GM19468 (cell line): ENCODE measurements at regions not wholly inside any gene's neighbourhood (a gene's known extent, or its start where the extent isn't known, plus 50 kb on each side); places are given as distances from the start of the nearest gene placed in this dataset.
"Not testable (repeated sequence)": the region's sequence is repeated elsewhere in the genome, so short reads cannot be mapped to it uniquely, and the experiment has no call there.

Experiments
- ATAC-seq: cut with Tn5 transposase; IDR thresholded peaks from one replicate; pipeline ENCODE4 v1.9.1; 2021; ENCODE audit warnings: mild to moderate bottlenecking, moderate library complexity, moderate number of reproducible peaks; ENCODE audit not compliant: unreplicated experiment; ENCODE audit errors: extremely low read depth

DNA sequence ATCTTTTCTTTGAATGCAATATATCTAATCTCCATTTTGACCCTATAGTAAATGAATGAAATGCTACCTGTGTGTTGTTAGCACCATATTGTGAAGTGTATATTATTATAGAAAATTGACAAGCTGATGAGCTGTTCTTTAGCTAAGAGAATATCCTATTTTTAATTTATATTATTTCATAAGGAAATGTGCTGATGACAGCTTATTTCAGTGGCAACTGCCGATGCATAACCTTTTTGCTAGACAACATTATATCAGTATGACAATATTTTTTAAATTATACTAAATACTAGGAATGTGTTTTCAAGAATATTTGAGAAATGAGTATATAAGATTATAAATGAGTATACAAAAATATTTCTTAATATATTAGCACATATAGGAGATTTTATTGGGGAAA lies 573.1 kb downstream of the ZNF608 start:
- no peak for ATAC-seq

DNA sequence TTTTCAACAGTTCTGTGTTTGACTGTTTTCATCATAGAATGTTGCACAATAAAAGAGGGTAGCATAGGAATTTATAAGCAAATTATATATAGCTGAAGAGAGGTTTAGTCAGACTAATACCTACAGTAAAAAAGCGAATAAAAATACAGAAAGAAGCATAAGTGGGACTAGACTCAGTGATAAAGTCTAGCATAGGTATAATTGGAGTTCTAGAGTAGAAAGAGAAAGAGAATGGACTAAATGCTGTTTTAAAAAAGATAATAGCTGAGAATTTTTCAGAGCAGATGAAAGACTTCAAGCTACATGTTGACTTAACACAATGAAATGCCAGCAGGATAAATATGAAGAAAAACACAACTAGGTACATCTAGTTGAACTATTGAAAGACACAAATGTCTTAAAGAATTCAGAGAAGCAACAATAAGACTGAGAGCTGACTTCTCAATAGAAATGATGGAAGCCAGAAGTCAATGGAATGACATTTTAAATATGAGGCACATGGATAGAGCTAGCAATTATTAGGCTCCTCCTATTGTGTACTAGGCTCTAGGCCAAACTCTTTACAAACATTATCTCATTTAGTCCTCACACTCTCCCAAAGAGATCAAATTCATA lies 573.9 kb downstream of the ZNF608 start:
- ATAC-seq: no peak

- ATAC-seq: not testable (repeated sequence)
Observed at GRCh38 chr5:124168093-124168492, 578.3 kb downstream of the ZNF608 start.

DNA sequence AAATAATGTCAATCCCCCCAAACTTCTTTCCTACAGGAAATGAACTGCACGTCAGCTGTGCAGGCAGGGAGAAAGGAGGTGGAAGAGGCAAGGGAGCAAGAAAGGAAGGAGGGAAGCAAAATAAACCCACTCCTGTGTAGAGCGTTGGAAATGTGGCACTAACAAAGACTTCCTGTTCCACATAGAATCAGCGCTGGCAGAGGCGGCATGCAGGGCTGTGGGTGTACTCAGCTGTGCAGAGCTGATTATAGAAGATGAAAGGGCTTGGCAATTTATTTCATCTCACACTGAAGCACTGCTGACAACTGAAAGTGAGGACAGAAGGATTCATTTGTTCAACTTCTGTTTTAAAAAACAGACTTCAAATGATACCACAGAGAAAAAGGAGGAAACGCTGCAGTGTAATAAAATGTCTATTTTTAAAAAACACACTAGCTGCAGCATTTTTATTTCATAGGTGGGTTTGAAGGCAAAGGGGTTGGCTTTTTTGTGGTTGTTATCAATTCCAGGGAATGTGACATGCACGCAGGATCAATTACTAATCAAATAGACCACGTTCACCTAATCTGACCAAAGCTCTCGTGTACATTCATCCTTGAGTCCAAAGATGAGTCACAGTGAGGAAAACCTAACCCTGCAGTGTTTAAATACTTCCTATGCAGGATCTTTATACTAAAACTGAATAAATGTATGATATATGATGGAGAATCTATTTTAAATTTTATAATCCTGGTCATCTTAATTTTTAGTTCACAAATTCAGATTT lies 583.5 kb downstream of the ZNF608 start:
- no peak for ATAC-seq

- ATAC-seq: no peak
Observed at GRCh38 chr5:124161266-124161665, 585.2 kb downstream of the ZNF608 start.

DNA sequence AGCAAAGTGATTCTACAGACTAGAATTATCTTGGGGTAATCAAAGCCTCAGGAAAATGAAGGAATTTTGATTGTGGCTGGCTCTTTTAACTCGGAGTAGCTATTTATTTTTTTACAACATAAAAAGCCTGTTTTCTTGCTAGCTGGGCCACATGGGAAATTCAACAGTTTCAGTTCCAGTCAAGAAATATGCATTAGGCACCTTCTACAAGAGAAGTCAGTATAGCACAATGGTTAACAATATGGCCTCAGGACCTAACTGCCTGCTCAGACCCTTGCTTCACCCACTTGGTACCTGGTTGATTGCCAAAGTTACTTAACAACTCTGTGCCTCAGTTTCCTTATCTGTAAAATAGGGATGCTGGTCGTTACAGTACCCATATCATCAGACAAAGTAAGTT lies 586.2 kb downstream of the ZNF608 start:
- no peak for ATAC-seq

DNA sequence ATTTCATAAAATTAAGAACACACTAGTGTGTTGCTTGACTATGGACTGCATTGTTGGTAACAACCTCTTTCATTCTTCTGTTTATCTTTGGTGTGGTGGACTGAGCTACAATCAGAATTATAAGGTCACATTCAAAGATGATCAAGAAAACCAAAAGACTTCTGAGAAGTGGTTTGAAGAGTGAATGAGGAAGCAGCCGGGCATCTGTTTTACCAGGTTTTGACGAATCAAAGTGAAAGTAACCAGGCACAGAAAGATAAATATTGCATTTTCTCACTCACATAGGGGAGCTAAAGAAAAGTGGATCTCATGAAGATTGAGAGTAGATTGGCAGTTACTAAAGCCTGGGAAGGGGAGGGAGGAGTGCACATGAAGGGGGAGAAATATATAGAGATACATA lies 589.1 kb downstream of the ZNF608 start:
- ATAC-seq: no peak

DNA sequence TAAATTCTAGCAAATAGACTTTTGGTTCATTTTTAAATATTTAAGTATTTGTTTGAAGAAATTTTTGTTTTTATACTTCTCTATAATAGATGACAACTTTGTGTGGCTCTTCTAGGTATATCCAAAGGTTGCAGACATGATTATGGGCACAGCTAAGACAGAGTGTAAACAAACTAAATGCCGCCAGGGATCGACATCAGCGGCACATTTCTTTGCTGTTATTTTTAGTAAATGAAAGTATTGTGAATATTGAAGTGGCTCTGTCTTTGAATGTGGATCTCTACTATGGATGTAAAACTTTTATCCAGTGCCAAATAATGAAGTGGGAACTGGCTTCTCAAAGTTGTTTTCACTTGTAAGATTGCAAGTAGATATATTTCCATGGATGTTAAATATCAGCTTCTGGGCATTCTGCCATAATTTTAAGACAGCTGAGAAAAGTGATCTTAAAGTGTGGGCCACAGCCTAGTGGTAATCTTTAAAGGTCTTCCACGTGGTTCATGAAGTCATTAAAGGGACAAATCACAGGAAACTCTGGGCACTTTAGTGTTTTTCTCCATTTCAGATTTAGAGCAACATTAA lies 589.9 kb downstream of the ZNF608 start:
- ATAC-seq: no peak

GRCh38 chr5:124154714-124155113 lies 591.7 kb downstream of the ZNF608 start:
- no peak for ATAC-seq

GRCh38 chr5:124153588-124153987 lies 592.9 kb downstream of the ZNF608 start:
- no peak for ATAC-seq

- no peak for ATAC-seq
Observed at GRCh38 chr5:124148574-124148973, 597.9 kb downstream of the ZNF608 start.

GRCh38 chr5:124140060-124140459 lies 606.4 kb downstream of the ZNF608 start:
- ATAC-seq: no peak

- ATAC-seq: no peak
Observed at GRCh38 chr5:124139477-124139876, 607.0 kb downstream of the ZNF608 start.

DNA sequence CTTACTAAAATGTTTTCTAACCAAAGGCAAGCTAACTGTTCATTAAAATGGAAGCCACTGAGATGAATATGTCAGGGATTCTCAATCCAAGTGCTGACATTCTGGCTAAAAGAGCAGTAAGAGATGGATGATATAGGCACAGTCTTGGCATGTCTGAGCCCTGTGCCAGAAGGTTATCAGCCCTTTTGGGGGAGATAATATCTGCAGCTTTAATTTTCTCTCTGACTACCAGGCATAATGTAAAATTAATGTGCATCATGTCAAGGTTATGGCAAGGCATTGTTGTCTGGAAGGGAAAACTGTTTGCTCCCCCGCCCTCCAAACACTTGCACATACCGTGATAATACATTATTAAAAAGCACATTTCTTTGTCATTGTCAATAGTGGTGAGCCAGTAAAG lies 609.8 kb downstream of the ZNF608 start:
- no peak for ATAC-seq

DNA sequence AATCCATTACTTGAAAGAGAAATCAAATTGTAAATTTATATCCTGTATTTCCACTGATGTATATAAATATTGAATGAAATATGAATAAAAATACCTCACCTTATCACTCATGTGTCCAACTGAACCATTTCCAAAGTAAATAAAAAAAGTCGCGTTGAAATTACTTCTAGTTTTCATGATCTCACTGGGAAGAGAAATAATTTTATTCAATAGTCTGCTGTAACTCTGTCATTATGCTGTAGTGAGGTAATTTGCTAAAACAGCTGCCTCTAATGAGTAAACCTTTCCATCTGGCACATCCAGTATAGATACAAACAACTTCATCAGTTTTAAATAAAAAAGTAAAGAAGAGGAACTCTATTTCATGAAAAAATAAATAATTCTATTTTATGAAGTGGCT lies 611.5 kb downstream of the ZNF608 start:
- ATAC-seq: no peak

DNA sequence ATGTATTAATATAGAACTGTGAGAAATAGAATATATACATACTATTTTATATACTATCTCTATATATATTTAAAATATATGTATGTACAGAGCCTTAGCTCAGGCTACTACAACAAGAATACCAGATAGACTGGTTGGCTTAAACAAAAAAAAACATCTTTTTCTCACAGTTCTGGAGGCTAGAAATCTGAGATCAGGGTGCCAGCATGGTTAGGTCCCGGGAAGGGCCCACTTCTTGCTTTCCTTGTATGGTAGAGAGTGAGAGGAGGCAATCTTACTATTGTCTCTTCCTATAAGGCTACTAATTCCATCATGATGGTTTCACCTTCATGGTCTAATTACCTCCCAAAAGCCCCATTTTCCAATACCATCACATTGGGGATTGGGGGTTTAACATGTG lies 613.0 kb downstream of the ZNF608 start:
- ATAC-seq: no peak

DNA sequence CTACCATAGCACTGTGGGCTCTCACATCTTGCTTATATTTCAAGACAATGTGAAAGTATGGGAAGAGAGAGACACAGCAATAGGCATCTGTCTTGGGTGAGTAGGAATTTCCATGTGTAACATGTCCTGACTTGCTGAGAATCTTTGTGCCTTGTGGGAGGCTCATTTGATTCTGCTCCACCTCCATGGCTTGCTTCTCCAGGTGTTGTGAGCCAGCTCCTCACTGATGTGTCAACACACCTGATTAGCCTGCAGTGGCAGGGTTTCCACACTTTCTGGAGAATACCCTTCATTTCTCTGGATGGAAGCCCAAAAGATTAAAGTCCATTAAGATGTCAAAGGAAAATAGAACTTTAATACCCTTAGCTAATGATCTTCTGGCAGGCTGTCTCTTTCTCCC lies 613.6 kb downstream of the ZNF608 start:
- ATAC-seq: no peak

GRCh38 chr5:124131466-124131865 lies 615.0 kb downstream of the ZNF608 start:
- no peak for ATAC-seq

GRCh38 chr5:124130816-124131215 lies 615.6 kb downstream of the ZNF608 start:
- ATAC-seq: no peak

- no peak for ATAC-seq
Observed at GRCh38 chr5:124128867-124129266, 616.9 kb downstream of the CSNK1G3 start.

DNA sequence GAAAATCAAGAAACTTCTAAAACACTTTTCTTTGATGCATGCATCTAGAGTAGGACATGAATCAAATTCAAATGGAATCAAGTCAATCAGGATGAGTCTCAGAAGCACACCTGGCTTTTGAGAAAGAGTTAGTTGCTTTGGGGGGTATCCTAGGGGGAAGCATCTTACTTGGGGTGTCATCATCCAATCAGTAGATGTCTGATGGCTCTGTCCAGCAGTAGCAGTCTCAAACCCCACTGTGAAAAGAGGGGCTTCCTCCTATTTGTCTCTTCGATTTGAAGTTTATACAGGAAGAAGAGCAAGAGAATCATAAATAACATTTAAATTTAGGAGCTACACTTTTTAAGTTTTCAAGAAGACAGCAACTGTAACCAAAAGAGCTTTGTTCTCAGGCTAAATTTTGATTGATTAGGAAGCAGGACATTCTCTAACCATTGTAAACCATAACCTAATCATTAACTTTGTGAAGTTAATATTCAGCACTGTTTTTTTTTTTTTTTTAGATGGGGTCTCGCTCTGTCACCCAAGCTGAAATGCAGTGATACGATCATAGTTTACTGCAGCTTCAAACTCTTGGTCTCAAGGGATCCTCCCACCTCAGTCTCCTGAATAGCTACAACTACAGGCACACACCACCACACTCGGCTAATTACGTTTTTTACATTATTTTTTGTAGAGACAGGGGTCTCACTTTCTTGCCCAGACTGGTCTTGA lies 614.7 kb downstream of the CSNK1G3 start:
- ATAC-seq: peak; percentile 82
